Natural killer cell treated with Interleukin-12 subunit alpha and Interleukin-12 subunit beta and Interleukin-15 and Interleukin-18, amount 100 ng/mL, for 72 hours (primary cell): ENCODE measurements at regions not wholly inside any gene's neighbourhood (a gene's known extent, or its start where the extent isn't known, plus 50 kb on each side); places are given as distances from the start of the nearest gene placed in this dataset.
A peak's percentile ranks its signal among the peaks of the same experiment; 100 is the strongest.

Experiments used
- ATAC-seq, 2 donors: fragments of 150-1000 bp; cut with Tn5 transposase in 1 of 2; sonication (Bioruptor Pico), chemical (Tn5 transposase) in 1 of 2; 2 replicates each; pipeline ENCODE4 v1.10.0; 2021
- DNase-seq: peaks from one replicate; pipeline ENCODE4 v3.0.0; 2022; ENCODE audit warnings: low spot score
- H3K27ac Mint-ChIP-seq, 2 donors: 1 replicate in 1 of 2; 2 replicates in 1 of 2; pipeline ENCODE4 v1.8.0; 2022; ENCODE audit warnings: mixed read lengths in 2 of 2, mild to moderate bottlenecking in 1 of 2, moderate library complexity in 1 of 2
- H3K27me3 Mint-ChIP-seq, 2 donors: 1 replicate in 1 of 2; 2 replicates in 1 of 2; pipeline ENCODE4 v1.8.0; 2022; ENCODE audit warnings: mixed read lengths in 2 of 2
- H3K36me3 Mint-ChIP-seq: one replicate; pipeline ENCODE4 v1.8.0; 2022; ENCODE audit warnings: mixed read lengths
- H3K4me1 Mint-ChIP-seq, 2 donors: 1 replicate in 1 of 2; 2 replicates in 1 of 2; pipeline ENCODE4 v1.8.0; 2022; ENCODE audit warnings: low read depth in 2 of 2, mixed read lengths in 2 of 2, mild to moderate bottlenecking in 1 of 2
- H3K4me3 Mint-ChIP-seq: one replicate; pipeline ENCODE4 v1.8.0; 2022; ENCODE audit warnings: mixed read lengths
- H3K9me3 Mint-ChIP-seq: 2 replicates; pipeline ENCODE4 v1.8.0; 2022; ENCODE audit warnings: mixed read lengths

DNA sequence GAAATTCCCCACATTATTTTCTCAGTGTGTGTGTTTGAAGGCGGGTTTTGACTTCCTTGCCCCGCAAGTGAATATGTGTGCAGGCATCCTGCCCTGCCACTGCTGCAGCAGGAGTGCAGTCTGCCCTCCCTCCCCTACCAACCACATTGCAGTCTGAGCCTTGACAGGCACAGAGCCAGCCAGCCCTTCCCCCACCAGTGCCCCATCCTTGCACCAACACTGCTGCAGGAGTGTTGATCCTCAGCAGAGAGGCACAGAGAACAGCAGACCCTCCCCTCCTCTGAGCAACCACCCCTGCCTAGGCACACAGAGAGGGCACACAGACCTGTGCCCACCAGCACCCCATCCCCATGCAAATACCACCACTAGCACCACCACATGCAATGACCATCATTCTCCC is 683.0 kb upstream of the PKDCC start:
- ATAC-seq = peak; percentile 43 to 53
- no peak for DNase-seq
- no peaks in the 10 kb centered on the region for H3K4me1 Mint-ChIP-seq

DNA sequence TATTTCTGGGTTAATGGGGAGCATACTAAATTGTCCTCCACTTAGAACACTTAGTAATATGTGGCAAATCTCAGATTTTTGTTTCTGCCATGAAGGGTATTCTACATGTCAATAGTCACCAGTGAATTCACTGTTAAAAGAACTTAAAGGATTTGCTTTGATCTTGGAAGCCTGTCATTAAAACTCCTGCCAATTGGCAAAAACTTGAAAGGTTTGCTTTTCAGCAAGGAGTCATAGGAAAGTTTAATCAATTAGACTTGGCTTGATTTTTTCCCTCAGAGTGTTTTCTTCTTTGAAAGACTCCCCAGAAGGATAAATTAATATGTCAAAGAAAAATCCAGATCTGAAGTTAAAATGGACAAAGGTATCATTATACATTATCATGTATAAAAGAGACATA is 671.9 kb upstream of the PKDCC start:
- H3K27ac Mint-ChIP-seq = no peak overlapping the region

More for the DNA sequence above, 683.0 kb upstream of the PKDCC start:
- no peak overlapping the region for H3K4me3 Mint-ChIP-seq
- no peaks in the 10 kb centered on the region for H3K27me3 Mint-ChIP-seq
- H3K36me3 Mint-ChIP-seq = no peaks in the 10 kb centered on the region
- no peak overlapping the region for H3K27ac Mint-ChIP-seq
- H3K9me3 Mint-ChIP-seq = no peaks in the 10 kb centered on the region

DNA sequence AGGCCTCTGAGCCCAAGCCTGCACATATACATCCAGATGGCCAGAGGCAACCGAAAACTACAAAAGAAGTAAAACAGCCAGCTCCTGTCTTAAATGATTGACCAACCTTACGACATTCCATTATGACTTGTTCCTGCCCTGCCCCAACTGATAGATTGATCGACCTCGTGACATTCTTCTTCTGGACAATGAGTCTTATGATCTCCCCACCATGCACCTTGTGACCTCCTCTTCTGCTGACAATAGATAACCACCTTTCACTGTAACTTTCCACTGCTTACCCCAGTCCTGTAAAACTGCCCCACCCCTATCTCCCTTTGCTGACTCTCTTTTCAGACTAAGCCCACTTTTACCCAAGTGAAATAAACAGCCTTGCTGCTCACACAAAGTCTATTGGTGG is 670.0 kb upstream of the PKDCC start:
- no peak for DNase-seq
- Mint-ChIP-seq H3K36me3 (no peaks in the 10 kb centered on the region), H3K27me3 (peaks cover 0 to 5% of the 10 kb centered on the region in 2 donors), H3K4me1 (no peaks in the 10 kb centered on the region), H3K27ac (no peak overlapping the region), H3K4me3 (no peak overlapping the region), H3K9me3 (peaks cover 4% of the 10 kb centered on the region)
- ATAC-seq = no peak

More for the DNA sequence above, 671.9 kb upstream of the PKDCC start:
- H3K27me3 Mint-ChIP-seq = peaks cover 0 to 5% of the 10 kb centered on the region in 2 donors
- ATAC-seq (no peak), DNase-seq (no peak)
- no peaks in the 10 kb centered on the region for H3K36me3 Mint-ChIP-seq
- no peaks in the 10 kb centered on the region for H3K4me1 Mint-ChIP-seq
- peaks cover 4% of the 10 kb centered on the region for H3K9me3 Mint-ChIP-seq
- H3K4me3 Mint-ChIP-seq = no peak overlapping the region

DNA sequence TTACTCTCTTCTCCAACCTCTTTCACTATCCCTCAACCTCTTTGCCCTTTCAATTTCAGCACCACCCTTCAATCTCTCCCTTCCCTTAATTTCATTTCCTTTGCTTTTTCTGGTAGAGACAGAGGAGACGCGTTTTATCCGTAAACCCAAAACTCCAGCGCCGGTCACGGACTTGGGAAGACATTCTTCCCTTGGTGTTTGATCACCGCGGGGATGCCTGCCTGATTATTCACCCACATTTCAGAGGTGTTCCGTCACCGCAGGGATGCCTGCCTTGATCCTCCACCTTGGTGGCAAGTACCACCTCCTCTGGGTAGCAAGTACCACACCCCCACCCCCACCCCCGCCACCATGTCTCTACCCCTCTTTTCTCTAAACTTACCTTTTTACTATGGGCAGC is 669.4 kb upstream of the PKDCC start:
- Mint-ChIP-seq H3K36me3 (no peaks in the 10 kb centered on the region), H3K27me3 (peaks cover 0 to 5% of the 10 kb centered on the region in 2 donors), H3K4me1 (no peaks in the 10 kb centered on the region), H3K27ac (no peak overlapping the region), H3K9me3 (peaks cover 4% of the 10 kb centered on the region), H3K4me3 (no peak overlapping the region)
- ATAC-seq = no peak
- DNase-seq = no peak

DNA sequence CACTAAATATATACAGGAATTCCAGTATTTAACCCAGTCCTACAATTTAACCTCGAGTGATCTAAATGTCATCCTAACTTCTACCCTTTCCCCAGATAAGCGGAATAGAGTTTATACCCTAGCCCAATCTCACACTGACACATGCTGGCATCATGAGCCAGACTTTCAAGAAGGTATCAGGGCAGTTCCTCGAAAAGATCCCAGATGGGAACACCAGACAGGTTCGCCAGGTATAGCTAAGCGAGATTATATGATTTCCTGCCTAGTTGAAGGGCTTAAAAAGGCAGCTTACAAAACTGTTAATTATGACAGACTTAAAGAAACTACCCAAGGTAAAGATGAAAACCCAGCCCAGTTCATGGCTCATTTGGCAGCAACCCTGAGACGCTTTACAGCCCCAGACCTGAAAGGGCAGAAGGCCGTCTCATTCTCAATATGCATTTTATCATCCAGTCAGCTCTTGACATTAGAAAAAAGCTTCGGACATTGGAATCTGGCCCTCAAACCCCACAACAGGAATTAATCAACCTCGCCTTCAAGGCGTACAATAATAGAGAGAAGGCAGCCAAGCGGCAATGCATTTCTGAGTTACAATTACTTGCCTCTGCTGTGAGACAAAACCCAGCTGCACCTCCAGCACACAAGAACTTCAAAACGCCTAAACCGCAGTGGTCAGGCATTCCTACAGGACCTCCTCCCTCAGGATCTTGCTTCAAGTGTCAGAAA is 668.2 kb upstream of the PKDCC start:
- Mint-ChIP-seq H3K4me1 (no peaks in the 10 kb centered on the region), H3K9me3 (peaks cover 4% of the 10 kb centered on the region), H3K36me3 (no peaks in the 10 kb centered on the region), H3K27ac (no peak overlapping the region), H3K27me3 (peaks cover 0 to 5% of the 10 kb centered on the region in 2 donors), H3K4me3 (no peak overlapping the region)
- DNase-seq = no peak
- ATAC-seq = no peak

DNA sequence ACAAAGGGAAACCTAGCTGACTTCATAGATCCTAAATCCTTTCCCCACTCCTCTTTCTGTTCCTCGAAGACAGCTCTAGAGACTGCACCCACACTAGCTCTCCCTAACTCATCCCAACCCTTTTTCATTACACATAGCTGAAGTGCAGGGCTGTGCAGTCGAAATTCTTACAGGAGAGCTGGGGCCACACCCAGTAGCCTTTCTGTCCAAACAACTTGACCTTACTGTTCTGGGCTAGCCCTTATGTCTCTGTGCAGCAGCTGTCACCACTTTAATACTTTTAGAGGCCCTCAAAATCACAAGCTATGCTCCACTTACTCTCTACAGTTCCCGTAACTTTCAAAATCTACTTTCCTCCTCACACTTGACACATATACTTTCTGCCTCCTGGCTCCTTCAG is 666.1 kb upstream of the PKDCC start:
- Mint-ChIP-seq H3K4me1 (no peaks in the 10 kb centered on the region), H3K9me3 (peaks cover 4% of the 10 kb centered on the region), H3K27me3 (peaks cover 0 to 5% of the 10 kb centered on the region in 2 donors), H3K27ac (no peak overlapping the region), H3K4me3 (no peak overlapping the region), H3K36me3 (no peaks in the 10 kb centered on the region)
- DNase-seq = no peak
- no peak for ATAC-seq

DNA sequence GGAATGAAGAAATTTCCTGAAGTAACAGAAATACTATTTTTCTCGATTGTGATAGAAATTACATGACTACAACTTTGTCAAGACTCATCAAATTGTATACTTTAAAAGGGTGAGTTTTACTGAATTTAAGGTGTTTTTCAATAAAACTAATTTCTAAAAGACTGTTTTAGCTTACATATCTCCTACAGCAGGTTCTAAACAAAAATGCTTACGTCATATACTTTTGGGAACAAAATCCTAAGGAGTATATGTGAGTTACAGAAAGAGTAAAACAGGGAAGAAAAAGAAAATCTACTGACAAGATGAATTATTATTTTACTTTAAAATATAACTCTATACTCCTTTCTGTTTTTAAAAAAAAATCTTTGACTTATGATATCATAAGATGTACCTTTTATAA is 660.3 kb upstream of the PKDCC start:
- H3K27ac Mint-ChIP-seq = no peak overlapping the region
- H3K4me3 Mint-ChIP-seq = no peak overlapping the region
- no peak for ATAC-seq
- no peaks in the 10 kb centered on the region for H3K9me3 Mint-ChIP-seq
- no peaks in the 10 kb centered on the region for H3K36me3 Mint-ChIP-seq
- no peak for DNase-seq
- no peaks in the 10 kb centered on the region for H3K27me3 Mint-ChIP-seq
- no peaks in the 10 kb centered on the region for H3K4me1 Mint-ChIP-seq

DNA sequence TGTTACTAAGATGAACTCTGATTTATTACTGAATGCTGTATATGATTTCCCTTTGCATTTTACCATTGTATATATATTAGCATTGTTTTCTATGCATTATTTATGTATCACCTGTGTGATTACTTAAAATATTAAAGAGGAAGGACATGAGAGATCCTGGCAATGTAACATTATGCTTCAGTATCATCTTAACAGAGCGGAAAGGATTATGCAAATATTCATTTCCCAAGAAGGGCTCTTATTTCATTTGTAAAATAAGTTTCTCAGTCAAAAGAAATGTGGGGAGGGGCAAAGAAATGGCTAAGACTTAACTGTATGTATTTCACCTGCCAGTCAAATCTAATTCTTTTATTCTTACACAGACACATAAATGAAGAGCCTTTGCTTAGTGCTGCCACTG is 654.2 kb upstream of the PKDCC start:
- Mint-ChIP-seq H3K4me3 (no peak overlapping the region), H3K27ac (no peak overlapping the region), H3K27me3 (peaks cover 4 to 11% of the 10 kb centered on the region in 2 donors), H3K9me3 (peaks cover 8% of the 10 kb centered on the region), H3K36me3 (peaks cover 4% of the 10 kb centered on the region), H3K4me1 (peaks cover 0 to 2% of the 10 kb centered on the region in 2 donors)
- no peak for DNase-seq
- no peak for ATAC-seq

DNA sequence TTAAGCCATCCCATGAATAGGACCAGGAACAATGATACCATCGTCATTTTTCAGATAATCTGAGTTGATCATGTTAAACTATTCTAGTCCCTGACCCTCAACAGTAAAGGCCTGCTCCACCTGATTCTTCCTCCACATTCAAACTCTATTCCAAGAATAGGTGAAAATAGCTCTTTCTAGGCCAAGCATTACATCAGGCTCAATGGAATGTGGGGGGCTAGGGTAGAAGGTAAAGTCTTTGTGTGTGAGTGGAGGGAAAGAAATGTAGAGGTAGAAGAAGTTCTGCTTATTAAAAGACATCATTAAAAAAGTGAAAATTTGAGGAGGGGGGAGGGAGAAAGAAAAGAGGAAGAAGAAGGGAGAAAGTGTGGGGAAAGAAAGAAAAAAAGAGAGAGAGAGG is 653.3 kb upstream of the PKDCC start:
- Mint-ChIP-seq H3K4me1 (peaks cover 0 to 2% of the 10 kb centered on the region in 2 donors), H3K4me3 (no peak overlapping the region), H3K36me3 (peaks cover 4% of the 10 kb centered on the region), H3K27ac (no peak overlapping the region), H3K9me3 (peaks cover 8% of the 10 kb centered on the region), H3K27me3 (peaks cover 4 to 11% of the 10 kb centered on the region in 2 donors)
- DNase-seq (no peak), ATAC-seq (no peak)

DNA sequence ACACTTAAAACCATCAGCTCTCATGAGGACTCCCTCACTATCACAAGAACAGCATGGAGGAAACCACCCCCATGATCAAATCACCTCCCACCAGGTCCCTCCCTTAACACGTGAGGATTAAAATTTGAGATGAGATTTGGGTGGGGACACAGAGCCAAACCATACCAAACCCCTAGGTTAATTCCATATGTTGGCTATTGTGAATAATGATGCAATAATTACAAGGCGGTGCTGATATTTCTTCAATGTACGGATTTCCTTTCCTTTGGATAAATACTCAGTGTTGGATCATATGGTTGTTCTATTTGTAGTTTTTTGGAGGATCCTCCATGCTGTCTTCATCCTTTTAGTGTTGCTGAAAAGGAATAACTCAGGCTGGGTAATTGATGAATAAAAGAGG is 652.1 kb upstream of the PKDCC start:
- H3K4me1 Mint-ChIP-seq = peaks cover 0 to 2% of the 10 kb centered on the region in 2 donors
- H3K27ac Mint-ChIP-seq = no peak overlapping the region
- peaks cover 8% of the 10 kb centered on the region for H3K9me3 Mint-ChIP-seq
- peaks cover 4 to 11% of the 10 kb centered on the region in 2 donors for H3K27me3 Mint-ChIP-seq
- H3K4me3 Mint-ChIP-seq = no peak overlapping the region
- peaks cover 4% of the 10 kb centered on the region for H3K36me3 Mint-ChIP-seq
- no peak for ATAC-seq
- DNase-seq = no peak

DNA sequence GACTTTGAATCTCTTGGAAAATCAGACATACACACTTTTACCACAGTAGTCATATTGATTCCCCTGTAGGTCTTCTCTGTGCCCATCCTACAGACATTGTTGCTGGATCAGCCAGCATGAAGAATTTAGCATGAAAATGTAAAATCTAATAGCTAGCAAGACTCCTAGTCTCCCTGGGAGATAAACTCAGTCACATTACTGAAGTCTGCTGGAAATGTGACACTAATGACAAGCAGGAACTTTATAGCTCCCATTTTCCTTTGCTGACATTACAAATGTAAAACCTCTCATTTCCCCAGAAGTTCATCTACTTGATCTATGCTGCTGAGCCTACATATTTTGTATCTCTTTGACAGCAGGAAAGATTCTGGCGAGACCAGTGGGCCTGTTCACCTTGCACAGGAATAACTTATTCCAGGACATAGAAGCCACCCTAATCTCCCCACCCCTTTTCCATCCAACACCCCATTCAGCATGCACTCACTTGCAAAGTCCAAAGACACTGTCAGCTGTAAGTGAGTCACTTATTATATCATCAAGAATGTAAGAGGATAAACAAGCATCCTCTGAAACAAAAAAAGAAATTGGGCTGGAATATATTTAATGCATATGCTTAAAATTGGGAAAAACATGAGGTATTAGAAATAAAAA is 648.3 kb upstream of the PKDCC start:
- Mint-ChIP-seq H3K27me3 (peaks cover 12 to 13% of the 10 kb centered on the region in 2 donors), H3K9me3 (peaks cover 8% of the 10 kb centered on the region), H3K27ac (no peak overlapping the region), H3K4me3 (no peak overlapping the region), H3K4me1 (peaks cover 0 to 2% of the 10 kb centered on the region in 2 donors), H3K36me3 (peaks cover 4% of the 10 kb centered on the region)
- no peak for ATAC-seq
- DNase-seq = no peak

DNA sequence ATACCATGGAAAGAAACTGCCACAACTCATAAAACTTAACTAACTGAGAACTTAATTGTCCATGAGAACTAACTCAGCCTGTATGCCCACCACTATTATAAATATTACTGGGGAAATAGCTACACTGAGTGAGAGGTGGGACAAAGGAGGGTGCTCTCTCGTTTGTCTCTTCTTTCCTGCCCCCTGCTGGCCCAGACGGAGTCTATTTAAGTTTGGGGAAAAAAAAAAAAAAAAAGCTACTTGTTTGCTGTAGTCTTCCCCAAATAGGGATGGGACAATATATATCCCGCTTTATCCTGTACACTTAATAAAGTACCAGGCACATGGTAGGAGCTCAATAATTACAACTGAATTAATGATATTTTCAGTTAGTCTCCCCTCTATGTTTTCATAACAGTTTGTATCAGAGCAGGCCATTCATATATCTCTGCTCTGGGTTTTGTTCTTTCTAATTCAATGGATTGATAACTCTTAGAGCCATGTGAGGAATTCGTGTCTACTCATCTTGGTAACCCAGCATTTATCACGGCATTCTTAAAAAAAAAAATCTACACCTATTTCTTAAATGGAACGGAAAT is 647.6 kb upstream of the PKDCC start:
- Mint-ChIP-seq H3K9me3 (peaks cover 8% of the 10 kb centered on the region), H3K4me3 (no peak overlapping the region), H3K36me3 (peaks cover 4% of the 10 kb centered on the region), H3K27ac (no peak overlapping the region), H3K27me3 (peaks cover 12% of the 10 kb centered on the region in 2 donors), H3K4me1 (peaks cover 0 to 2% of the 10 kb centered on the region in 2 donors)
- ATAC-seq = no peak
- DNase-seq = no peak

DNA sequence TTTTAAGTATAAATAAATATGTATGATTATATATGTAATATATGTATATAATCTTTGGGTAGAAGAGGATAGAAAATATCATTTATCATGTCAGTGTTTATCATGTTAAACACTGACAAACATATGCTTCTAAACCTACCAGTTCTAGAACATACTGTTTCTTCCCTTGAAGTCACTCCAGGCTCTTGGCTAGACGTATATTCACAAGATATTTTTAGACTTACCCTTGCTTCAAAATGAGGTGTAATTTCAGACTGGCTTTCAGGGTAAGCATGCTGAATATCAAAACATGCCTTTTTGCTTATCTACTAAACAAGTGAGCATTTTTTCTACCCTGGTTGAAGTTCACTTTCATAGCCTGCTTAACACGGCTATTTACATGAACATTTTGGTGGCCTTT is 642.4 kb upstream of the PKDCC start:
- H3K4me3 Mint-ChIP-seq = no peak overlapping the region
- H3K27me3 Mint-ChIP-seq = peaks cover 6 to 31% of the 10 kb centered on the region in 2 donors
- no peak overlapping the region for H3K27ac Mint-ChIP-seq
- no peaks in the 10 kb centered on the region for H3K9me3 Mint-ChIP-seq
- DNase-seq (no peak), ATAC-seq (no peak)
- no peaks in the 10 kb centered on the region for H3K4me1 Mint-ChIP-seq
- no peaks in the 10 kb centered on the region for H3K36me3 Mint-ChIP-seq

DNA sequence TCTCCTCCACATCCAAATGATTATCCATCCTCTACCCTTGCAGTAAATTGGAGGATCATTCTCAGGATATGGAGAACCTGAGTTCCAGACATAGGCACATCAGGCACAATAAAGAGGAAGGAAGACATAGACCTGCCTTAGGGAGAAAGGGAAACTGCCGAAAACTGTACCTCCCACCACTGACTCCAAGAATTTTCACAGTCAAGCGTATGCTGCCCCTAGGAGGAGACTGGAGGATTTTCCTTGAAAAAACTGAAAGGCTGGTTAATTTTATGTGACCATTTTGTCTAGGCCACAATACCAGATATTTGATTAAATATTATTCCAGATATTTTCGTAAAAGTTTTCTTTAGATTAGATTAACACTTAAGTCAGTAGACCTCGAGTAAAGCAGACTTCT is 638.5 kb upstream of the PKDCC start:
- ATAC-seq = no peak
- Mint-ChIP-seq H3K4me3 (no peak overlapping the region), H3K27ac (no peak overlapping the region), H3K4me1 (peaks cover under 1 to 1% of the 10 kb centered on the region in 2 donors), H3K27me3 (peaks cover 5 to 30% of the 10 kb centered on the region in 2 donors), H3K9me3 (no peaks in the 10 kb centered on the region), H3K36me3 (no peaks in the 10 kb centered on the region)
- no peak for DNase-seq
